CD4-positive, alpha-beta T cell treated with Interferon gamma for 1 hour (primary cell): ENCODE measurements at regions not wholly inside any gene's neighbourhood (a gene's known extent, or its start where the extent isn't known, plus 50 kb on each side); places are given as distances from the start of the nearest gene placed in this dataset.
"Not testable (repeated sequence)": the region's sequence is repeated elsewhere in the genome, so short reads cannot be mapped to it uniquely, and the experiment has no call there.

Source experiments
- DNase-seq: peaks from one replicate; pipeline ENCODE4 v3.0.0-alpha.2; 2020

GRCh38 chr7:25722856-25723255 is 429.1 kb upstream of the NFE2L3 start:
- DNase-seq: no peak

- DNase-seq: no peak
These were observed 426.5 kb upstream of the NFE2L3 start for GRCh38 chr7:25725451-25725850.

- DNase-seq: no peak
These were observed 425.7 kb upstream of the NFE2L3 start for GRCh38 chr7:25726170-25726780.

GRCh38 chr7:25726781-25727311 is 425.2 kb upstream of the NFE2L3 start:
- no peak for DNase-seq

- DNase-seq: no peak
These were observed 424.6 kb upstream of the NFE2L3 start for GRCh38 chr7:25727446-25727845.

GRCh38 chr7:25727876-25728275 is 424.1 kb upstream of the NFE2L3 start:
- no peak for DNase-seq

GRCh38 chr7:25731068-25731845 is 420.7 kb upstream of the NFE2L3 start:
- DNase-seq: no peak

GRCh38 chr7:25731846-25732245 is 420.2 kb upstream of the NFE2L3 start:
- DNase-seq: no peak

- no peak for DNase-seq
These were observed 419.2 kb upstream of the NFE2L3 start for GRCh38 chr7:25732766-25733217.

- DNase-seq: no peak
These were observed 416.2 kb upstream of the NFE2L3 start for GRCh38 chr7:25735674-25736242.

GRCh38 chr7:25738528-25738927 is 413.5 kb upstream of the NFE2L3 start:
- DNase-seq: no peak

GRCh38 chr7:25739143-25739542 is 412.9 kb upstream of the NFE2L3 start:
- no peak for DNase-seq

GRCh38 chr7:25742316-25742715 is 409.7 kb upstream of the NFE2L3 start:
- no peak for DNase-seq

GRCh38 chr7:25743670-25744451 is 408.1 kb upstream of the NFE2L3 start:
- not testable (repeated sequence) for DNase-seq

- DNase-seq: no peak
These were observed 401.1 kb upstream of the NFE2L3 start for GRCh38 chr7:25750744-25751508.

- DNase-seq: no peak
These were observed 399.8 kb upstream of the NFE2L3 start for GRCh38 chr7:25752154-25752553.

- no peak for DNase-seq
These were observed 398.8 kb upstream of the NFE2L3 start for GRCh38 chr7:25752967-25753791.

GRCh38 chr7:25753837-25754236 is 398.2 kb upstream of the NFE2L3 start:
- no peak for DNase-seq

- DNase-seq: no peak
These were observed 397.7 kb upstream of the NFE2L3 start for GRCh38 chr7:25754333-25754732.

GRCh38 chr7:25754751-25755150 is 397.2 kb upstream of the NFE2L3 start:
- DNase-seq: no peak

GRCh38 chr7:25756601-25757000 is 395.4 kb upstream of the NFE2L3 start:
- DNase-seq: no peak
